Glutamatergic neuron (in vitro differentiated cells): ENCODE measurements at regions not wholly inside any gene's neighbourhood (a gene's known extent, or its start where the extent isn't known, plus 50 kb on each side); places are given as distances from the start of the nearest gene placed in this dataset.

ENCODE experiments used
- DNase-seq: peaks from one replicate; pipeline ENCODE4 v3.0.0; 2022
- H3K27ac Mint-ChIP-seq: one replicate; pipeline ENCODE4 v1.8.0; 2020; ENCODE audit warnings: mild to moderate bottlenecking, mixed read lengths, inconsistent platforms; ENCODE audit not compliant: unreplicated experiment
- H3K27me3 Mint-ChIP-seq: one replicate; pipeline ENCODE4 v1.8.0; 2020; ENCODE audit warnings: mild to moderate bottlenecking, moderate library complexity, mixed read lengths, inconsistent platforms; ENCODE audit not compliant: unreplicated experiment
- H3K36me3 Mint-ChIP-seq: one replicate; pipeline ENCODE4 v1.8.0; 2020; ENCODE audit warnings: mild to moderate bottlenecking, mixed read lengths, inconsistent platforms; ENCODE audit not compliant: unreplicated experiment
- H3K4me1 Mint-ChIP-seq: one replicate; pipeline ENCODE4 v1.8.0; 2020; ENCODE audit warnings: mild to moderate bottlenecking, low read depth, mixed read lengths, inconsistent platforms; ENCODE audit not compliant: unreplicated experiment
- H3K4me3 Mint-ChIP-seq: one replicate; pipeline ENCODE4 v1.8.0; 2020; ENCODE audit warnings: mild to moderate bottlenecking, mixed read lengths, inconsistent platforms; ENCODE audit not compliant: unreplicated experiment
- H3K9me3 Mint-ChIP-seq: one replicate; pipeline ENCODE4 v1.8.0; 2020; ENCODE audit warnings: mild to moderate bottlenecking, moderate library complexity, mixed read lengths, inconsistent platforms; ENCODE audit not compliant: unreplicated experiment
- CTCF ChIP-seq: fragments of 200-600 bp; sonication (generic); IDR thresholded peaks from one replicate; pipeline ENCODE4 v1.5.0; 2021; ENCODE audit not compliant: partially characterized antibody, unreplicated experiment

DNA sequence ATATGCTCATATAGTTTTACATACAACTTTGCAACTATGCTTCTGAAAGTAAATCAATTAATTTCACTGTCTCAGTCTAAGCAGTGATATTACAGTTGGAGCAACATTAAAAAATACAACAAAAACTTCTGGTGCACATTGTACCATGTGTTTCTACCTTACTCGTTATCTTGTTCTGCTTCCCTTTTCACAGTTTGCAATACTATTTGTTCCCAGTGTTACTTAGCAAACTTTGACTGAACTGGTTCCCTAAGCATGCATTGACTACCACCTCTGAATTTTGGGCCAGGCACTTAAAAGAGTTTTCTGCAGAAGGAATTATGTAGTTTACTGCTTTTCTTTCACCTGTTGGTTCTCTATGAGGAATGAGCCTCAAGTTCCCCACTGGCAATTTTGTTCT, 152.7 kb downstream of the SEC61B start:
- TF ChIP-seq CTCF, result no peak
- peaks cover 2% of the 10 kb centered on the region for H3K36me3 Mint-ChIP-seq
- H3K4me1 Mint-ChIP-seq, result peaks cover 10% of the 10 kb centered on the region
- no peak overlapping the region for H3K27ac Mint-ChIP-seq
- DNase-seq, result no peak
- H3K4me3 Mint-ChIP-seq, result no peak overlapping the region
- peaks cover 2% of the 10 kb centered on the region for H3K9me3 Mint-ChIP-seq
- no peaks in the 10 kb centered on the region for H3K27me3 Mint-ChIP-seq

DNA sequence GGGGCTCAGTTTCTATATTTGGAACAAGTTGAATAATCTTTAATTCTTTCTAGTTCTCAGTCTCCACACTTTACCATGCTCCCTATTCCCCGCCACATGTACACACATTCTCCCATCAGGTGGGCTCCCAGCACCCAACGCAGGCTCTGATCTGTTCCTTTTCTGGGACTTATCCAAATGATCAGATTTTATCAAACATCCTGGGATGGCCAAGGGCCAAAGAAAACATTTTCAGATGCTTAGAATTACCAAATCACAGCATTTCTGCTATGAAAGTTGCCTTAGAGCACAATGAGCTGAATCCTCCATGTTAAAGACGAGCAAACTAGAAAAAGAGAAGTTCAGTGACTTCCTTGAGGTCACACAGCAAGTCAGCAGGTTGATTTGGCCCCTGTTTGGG, 153.4 kb downstream of the SEC61B start:
- no peaks in the 10 kb centered on the region for H3K27me3 Mint-ChIP-seq
- no peak for TF ChIP-seq CTCF
- DNase-seq, result no peak
- H3K4me3 Mint-ChIP-seq, result no peak overlapping the region
- H3K36me3 Mint-ChIP-seq, result no peaks in the 10 kb centered on the region
- H3K9me3 Mint-ChIP-seq, result peaks cover 2% of the 10 kb centered on the region
- H3K4me1 Mint-ChIP-seq, result peaks cover 8% of the 10 kb centered on the region
- H3K27ac Mint-ChIP-seq, result no peak overlapping the region

GRCh38 chr9:99377790-99378775, 156.0 kb downstream of the SEC61B start:
- DNase-seq, result no peak
- TF ChIP-seq CTCF, result no peak
- H3K36me3 Mint-ChIP-seq, result no peaks in the 10 kb centered on the region

DNA sequence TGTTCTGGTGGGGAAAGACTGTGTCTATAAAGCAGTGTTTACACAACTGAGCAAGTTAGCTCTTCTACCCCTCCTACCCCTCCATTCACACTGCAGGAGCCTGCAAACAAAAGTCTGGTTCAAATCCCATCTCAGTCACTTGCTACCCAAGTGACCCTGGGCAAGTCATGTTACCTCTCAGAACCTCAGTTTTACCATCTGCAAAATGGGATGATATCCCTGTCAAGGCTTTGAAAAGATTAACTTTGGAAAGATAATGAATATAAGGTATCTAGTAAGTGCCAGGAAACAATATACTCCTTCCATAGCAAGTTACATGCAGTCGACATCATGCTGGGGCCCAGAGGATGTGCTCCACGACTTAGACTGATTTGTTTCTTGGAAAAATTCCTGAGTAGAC, 161.5 kb downstream of the SEC61B start:
- DNase-seq, result no peak

More at GRCh38 chr9:99377790-99378775, 156.0 kb downstream of the SEC61B start:
- Mint-ChIP-seq H3K27me3 (peaks cover 3% of the 10 kb centered on the region), H3K9me3 (peaks cover 2% of the 10 kb centered on the region), H3K4me3 (no peak overlapping the region), H3K4me1 (peaks cover 8% of the 10 kb centered on the region), H3K27ac (no peak overlapping the region)

More for the DNA sequence above, 161.5 kb downstream of the SEC61B start:
- peaks cover 10% of the 10 kb centered on the region for H3K27me3 Mint-ChIP-seq
- TF ChIP-seq CTCF, result no peak
- peaks cover 20% of the 10 kb centered on the region for H3K4me1 Mint-ChIP-seq
- H3K36me3 Mint-ChIP-seq, result no peaks in the 10 kb centered on the region
- H3K27ac Mint-ChIP-seq, result no peak overlapping the region
- H3K4me3 Mint-ChIP-seq, result no peak overlapping the region
- H3K9me3 Mint-ChIP-seq, result no peaks in the 10 kb centered on the region
